ENCODE measurements at regions not wholly inside any gene's neighbourhood (a gene's known extent, or its start where the extent isn't known, plus 50 kb on each side); places are given as distances from the start of the nearest gene placed in this dataset.
"Not testable (repeated sequence)": the region's sequence is repeated elsewhere in the genome, so short reads cannot be mapped to it uniquely, and the experiment has no call there.

DNA sequence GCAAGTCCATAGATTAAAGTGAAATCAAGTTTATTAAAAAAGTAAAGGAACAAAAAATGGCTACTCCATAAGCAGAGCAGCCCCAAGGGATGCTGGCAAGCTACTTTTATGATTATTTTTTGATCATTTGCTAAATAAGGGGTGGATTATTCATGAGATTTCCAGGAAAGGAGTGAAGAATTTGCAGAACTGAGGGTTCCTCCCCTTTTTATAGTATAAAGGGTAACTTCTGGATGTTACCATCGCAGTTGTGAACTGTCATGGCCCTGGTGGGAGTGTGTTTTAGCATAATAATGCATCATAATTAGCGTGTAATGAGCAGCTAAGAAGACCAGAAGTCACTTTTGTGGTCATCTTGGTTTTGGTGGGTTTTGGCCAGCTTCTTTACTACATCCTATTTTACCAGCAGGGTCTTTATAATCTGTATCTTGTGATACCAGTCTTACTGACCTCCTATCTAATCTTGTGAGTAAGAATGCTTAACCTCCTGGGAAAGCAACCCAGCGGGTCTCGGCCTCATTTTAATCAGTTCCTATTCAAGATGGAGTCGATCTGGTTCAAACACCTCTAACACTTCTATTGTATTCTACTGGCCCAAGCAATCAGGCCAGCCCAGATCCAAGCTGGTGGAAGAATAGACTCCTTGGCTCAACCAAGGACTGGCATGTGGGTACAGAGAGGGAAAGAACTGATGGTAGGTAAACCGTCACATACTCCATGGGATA lies 87.9 kb upstream of the NPSR1 start:
- Histone ChIP-seq H3K9me3 (ENCODE audit: low read depth) (no peaks in the 10 kb centered on the region), H3K36me3 (replicated peaks; ENCODE audit: insufficient read depth, low read depth) (no peaks in the 10 kb centered on the region), H3K4me3 (no peak overlapping the region), H4K20me1 (ENCODE audit: insufficient read depth, poor library complexity, severe bottlenecking) (no peaks in the 10 kb centered on the region), H3K27me3 (no peaks in the 10 kb centered on the region), H3K4me1 (ENCODE audit: insufficient read depth) (no peaks in the 10 kb centered on the region), H3K79me2 (no peaks in the 10 kb centered on the region), H3K4me2 (no peak overlapping the region), H3K9me2 (replicated peaks; ENCODE audit: insufficient read depth) (no peaks in the 10 kb centered on the region), H3K27ac (no peak overlapping the region), H2AFZ (no peak overlapping the region)
- WGBS (ENCODE audit: low lambda C conversion rate, missing lambda C conversion rate) = 85% methylated on average over 6 of the region's 6 CpGs
- TF ChIP-seq EZH2phosphoT487 (IDR thresholded peaks at IDR 0.05; ENCODE audit: low read depth, severe bottlenecking, unreplicated experiment) (no peak), EZH2 (IDR thresholded peaks at IDR 0.05; ENCODE audit: borderline replicate concordance) (no peak)
- TF ChIP-seq, protein P1, sequence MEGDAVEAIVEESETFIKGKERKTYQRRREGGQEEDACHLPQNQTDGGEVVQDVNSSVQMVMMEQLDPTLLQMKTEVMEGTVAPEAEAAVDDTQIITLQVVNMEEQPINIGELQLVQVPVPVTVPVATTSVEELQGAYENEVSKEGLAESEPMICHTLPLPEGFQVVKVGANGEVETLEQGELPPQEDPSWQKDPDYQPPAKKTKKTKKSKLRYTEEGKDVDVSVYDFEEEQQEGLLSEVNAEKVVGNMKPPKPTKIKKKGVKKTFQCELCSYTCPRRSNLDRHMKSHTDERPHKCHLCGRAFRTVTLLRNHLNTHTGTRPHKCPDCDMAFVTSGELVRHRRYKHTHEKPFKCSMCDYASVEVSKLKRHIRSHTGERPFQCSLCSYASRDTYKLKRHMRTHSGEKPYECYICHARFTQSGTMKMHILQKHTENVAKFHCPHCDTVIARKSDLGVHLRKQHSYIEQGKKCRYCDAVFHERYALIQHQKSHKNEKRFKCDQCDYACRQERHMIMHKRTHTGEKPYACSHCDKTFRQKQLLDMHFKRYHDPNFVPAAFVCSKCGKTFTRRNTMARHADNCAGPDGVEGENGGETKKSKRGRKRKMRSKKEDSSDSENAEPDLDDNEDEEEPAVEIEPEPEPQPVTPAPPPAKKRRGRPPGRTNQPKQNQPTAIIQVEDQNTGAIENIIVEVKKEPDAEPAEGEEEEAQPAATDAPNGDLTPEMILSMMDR (IDR thresholded peaks at IDR 0.05; ENCODE audit: poor library complexity) = no peak
- no peak for DNase-seq (ENCODE audit: low spot score)

DNA sequence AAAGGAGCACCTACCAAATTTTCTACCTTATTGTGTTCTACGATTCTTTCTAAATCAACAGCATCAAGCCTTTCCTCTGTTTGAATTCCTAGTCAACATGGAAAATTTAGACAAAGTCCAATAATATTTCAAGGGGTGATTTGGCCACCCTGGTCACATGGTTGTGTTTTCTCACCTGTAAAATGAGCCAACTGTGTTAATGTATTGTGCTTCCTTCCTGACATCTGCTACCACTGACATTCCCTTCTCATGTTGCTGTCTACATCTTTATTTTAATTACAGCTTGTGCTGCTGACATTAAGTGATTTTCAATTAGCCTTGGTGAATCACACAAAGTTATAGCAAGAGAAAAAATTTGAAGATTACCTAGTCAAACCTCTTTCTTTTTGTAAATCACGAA lies 83.0 kb upstream of the NPSR1 start:
- Histone ChIP-seq H3K79me2 (no peaks in the 10 kb centered on the region), H3K27ac (no peak overlapping the region), H3K36me3 (replicated peaks; ENCODE audit: insufficient read depth, low read depth) (no peaks in the 10 kb centered on the region), H4K20me1 (ENCODE audit: insufficient read depth, poor library complexity, severe bottlenecking) (no peaks in the 10 kb centered on the region), H3K9me3 (ENCODE audit: low read depth) (no peaks in the 10 kb centered on the region), H3K4me3 (no peak overlapping the region), H3K27me3 (no peaks in the 10 kb centered on the region), H2AFZ (no peak overlapping the region), H3K4me1 (ENCODE audit: insufficient read depth) (no peaks in the 10 kb centered on the region), H3K9me2 (replicated peaks; ENCODE audit: insufficient read depth) (no peaks in the 10 kb centered on the region), H3K4me2 (no peak overlapping the region)
- no peak for TF ChIP-seq EZH2phosphoT487 (IDR thresholded peaks at IDR 0.05; ENCODE audit: low read depth, severe bottlenecking, unreplicated experiment)
- TF ChIP-seq, protein P1 (IDR thresholded peaks at IDR 0.05; ENCODE audit: poor library complexity) = no peak
- no peak for TF ChIP-seq EZH2 (IDR thresholded peaks at IDR 0.05; ENCODE audit: borderline replicate concordance)
- 84% methylated on average over 2 of the region's 2 CpGs for WGBS (ENCODE audit: low lambda C conversion rate, missing lambda C conversion rate)
- no peak for DNase-seq (ENCODE audit: low spot score)

DNA sequence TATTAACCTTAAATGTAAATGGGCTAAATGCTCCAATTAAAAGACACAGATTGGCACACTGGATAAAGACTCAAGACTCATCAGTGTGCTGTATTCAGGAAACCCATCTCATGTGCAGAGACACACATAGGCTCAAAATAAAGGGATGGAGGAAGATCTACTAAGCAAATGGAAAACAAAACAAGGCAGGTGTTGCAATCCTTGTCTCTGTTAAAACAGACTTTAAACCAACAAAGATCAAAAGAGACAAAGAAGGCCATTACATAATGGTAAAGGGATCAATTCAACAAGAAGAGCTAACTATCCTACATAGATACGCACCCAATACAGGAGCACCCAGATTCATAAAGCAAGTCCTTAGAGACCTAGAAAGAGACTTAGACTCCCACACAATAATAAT lies 80.1 kb upstream of the NPSR1 start:
- not testable (repeated sequence) for DNase-seq (ENCODE audit: low spot score); H3K4me2 ChIP-seq; H3K4me3 ChIP-seq; H3K9me2 ChIP-seq (replicated peaks; ENCODE audit: insufficient read depth); H4K20me1 ChIP-seq (ENCODE audit: insufficient read depth, poor library complexity, severe bottlenecking); H3K4me1 ChIP-seq (ENCODE audit: insufficient read depth); H3K27ac ChIP-seq; H3K79me2 ChIP-seq; H2AFZ ChIP-seq; H3K36me3 ChIP-seq (replicated peaks; ENCODE audit: insufficient read depth, low read depth); H3K9me3 ChIP-seq (ENCODE audit: low read depth); H3K27me3 ChIP-seq
- 91% methylated on average over 1 of the region's 1 CpG for WGBS (ENCODE audit: low lambda C conversion rate, missing lambda C conversion rate)

DNA sequence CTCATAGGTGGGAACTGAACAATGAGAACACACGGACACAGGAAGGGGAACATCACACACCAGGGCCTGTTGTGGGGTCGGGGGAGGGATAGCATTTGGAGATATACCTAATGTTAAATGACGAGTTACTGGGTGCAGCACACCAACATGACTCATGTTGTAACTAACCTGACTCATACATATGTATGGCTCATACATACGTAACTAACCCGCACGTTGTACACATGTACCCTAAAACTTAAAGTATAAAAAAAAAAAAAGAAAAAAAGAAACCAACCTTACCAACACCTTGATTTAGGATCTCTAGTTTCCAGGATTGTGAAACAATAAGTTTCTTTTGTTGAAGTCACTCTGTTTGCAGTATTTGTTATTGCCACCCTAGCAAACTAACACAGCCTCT lies 76.3 kb upstream of the NPSR1 start:
- 91% methylated on average over 6 of the region's 6 CpGs for WGBS (ENCODE audit: low lambda C conversion rate, missing lambda C conversion rate)

More for the DNA sequence above, 76.3 kb upstream of the NPSR1 start:
- H3K4me2 ChIP-seq; DNase-seq (ENCODE audit: low spot score); H3K9me2 ChIP-seq (replicated peaks; ENCODE audit: insufficient read depth); H3K36me3 ChIP-seq (replicated peaks; ENCODE audit: insufficient read depth, low read depth); H3K4me1 ChIP-seq (ENCODE audit: insufficient read depth); H3K9me3 ChIP-seq (ENCODE audit: low read depth); H3K4me3 ChIP-seq; H4K20me1 ChIP-seq (ENCODE audit: insufficient read depth, poor library complexity, severe bottlenecking); H3K79me2 ChIP-seq; H3K27me3 ChIP-seq; H3K27ac ChIP-seq; H2AFZ ChIP-seq: not testable (repeated sequence)
